ENCODE measurements at regions not wholly inside any gene's neighbourhood (a gene's known extent, or its start where the extent isn't known, plus 50 kb on each side); places are given as distances from the start of the nearest gene placed in this dataset.

DNA sequence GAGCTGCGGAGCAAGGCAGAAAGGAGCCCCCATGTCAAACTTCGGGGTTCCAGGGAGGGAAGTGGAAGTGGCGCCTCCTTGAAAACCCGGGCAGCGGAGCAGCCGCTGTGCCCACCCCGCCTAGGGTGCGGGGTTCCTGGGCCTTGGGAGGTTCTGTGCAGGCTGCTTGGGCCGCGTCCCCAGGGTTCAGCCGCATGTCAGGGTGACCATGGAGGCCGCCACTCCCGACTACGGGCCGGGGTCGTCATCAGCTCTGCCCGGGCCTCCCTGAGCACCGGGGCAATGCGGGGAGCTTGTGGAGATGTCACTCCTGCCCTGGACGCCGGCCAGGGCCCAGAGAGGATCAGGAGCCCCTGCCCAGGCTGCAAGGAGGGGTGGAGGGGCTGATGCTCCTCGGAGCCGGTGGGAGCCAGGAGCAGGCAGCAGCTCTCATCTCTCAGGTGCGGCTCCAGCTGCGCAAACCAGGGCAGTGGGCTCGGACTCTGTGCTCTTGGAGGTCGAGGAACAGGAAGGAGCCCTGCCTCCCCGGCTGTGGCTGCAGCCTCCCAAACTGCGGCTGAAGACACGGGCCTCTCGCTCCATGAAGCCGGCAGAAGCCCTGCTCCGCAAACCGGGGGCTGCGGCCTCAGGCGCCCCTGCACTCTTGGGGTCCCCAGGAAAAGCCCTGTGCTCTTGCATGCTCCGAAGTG is 1286.5 kb downstream of the TMEM121 start:
- ATAC-seq (ENCODE audit: poor library complexity) (no peak), DNase-seq (no peak)
- intact Hi-C loops (cut with DNase I), result no loop called here

DNA sequence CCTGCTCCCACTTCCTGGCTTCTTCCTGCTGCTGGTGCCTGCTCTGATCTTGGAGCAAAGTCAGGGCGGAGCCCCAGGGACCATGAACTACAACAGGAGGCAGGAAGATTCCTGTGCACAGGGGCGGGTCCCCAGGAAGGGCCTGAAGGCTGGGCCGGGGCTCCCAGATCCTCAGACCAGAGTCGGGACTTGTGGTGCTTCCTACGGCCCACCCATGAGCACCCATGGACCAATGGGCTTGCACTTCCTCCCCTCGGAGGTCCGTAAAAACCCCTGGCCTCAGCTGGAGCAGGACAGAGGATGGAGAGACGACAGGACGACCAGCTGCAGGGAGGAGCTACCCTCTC is 1287.1 kb downstream of the TMEM121 start:
- intact Hi-C loops (cut with DNase I), result no loop called here
- no peak for ATAC-seq (ENCODE audit: poor library complexity)
- no peak for DNase-seq

DNA sequence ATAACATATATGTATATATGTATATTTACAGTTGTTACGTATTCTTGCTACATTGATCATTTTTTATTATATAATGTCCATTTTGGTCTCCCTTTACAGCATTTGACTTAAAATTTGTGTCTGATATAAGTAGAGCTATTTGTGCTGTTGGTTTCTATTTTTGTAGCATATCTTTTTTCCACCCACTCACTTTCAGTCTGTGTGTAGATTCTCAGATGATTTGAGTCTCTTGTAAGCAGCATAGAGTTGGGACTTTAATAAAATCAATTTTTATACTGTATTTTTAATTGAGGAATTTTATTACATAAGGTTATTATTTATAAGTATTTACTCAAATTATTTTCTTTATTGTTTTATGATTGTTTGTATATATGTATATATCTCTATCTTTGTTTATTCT is 1293.7 kb downstream of the TMEM121 start:
- no peak for DNase-seq
- ATAC-seq (ENCODE audit: poor library complexity), result no peak
- intact Hi-C loops (cut with DNase I), result no loop called here

DNA sequence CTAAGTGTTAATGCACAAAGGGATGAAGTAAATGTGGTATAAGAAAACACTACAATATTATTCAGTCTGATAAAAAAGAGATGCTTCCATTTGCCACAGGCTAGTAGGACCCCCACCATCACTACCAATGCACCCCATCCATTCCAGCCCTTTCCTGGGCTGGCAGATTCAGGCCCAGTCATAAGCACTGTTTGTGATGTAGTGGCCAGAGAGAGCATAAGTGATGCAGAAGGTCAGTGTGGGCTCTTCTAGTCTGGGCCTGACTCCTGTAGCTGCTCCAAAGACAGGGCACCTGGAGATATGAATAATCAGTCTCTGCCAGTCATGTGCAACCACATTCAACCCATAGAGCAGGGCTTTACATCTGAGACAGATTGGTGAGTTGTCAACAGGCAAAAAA is 1294.7 kb downstream of the TMEM121 start:
- intact Hi-C loops (cut with DNase I), result no loop called here
- ATAC-seq (ENCODE audit: poor library complexity) (no peak), DNase-seq (no peak)

DNA sequence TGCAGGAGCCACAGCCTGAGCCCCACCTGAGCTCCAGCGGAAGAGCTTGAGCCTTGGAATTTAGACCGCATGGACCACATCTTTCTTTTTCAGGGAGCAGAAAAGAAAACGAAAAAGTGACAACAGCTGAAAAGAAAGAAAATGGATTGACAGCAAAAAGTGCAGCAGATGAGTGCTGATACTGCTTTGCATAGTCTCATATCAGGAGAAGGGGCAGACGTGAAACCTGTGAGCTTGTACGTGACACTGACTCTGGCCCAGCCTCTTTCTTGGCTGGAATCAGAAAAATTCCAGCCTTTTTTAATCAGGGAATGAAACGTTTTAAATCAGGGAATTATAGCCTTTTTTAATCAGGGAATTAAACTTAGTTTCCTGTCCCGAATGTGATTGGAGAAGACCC is 1296.5 kb downstream of the TMEM121 start:
- intact Hi-C loops (cut with DNase I), result no loop called here
- DNase-seq, result no peak
- no peak for ATAC-seq (ENCODE audit: poor library complexity)

DNA sequence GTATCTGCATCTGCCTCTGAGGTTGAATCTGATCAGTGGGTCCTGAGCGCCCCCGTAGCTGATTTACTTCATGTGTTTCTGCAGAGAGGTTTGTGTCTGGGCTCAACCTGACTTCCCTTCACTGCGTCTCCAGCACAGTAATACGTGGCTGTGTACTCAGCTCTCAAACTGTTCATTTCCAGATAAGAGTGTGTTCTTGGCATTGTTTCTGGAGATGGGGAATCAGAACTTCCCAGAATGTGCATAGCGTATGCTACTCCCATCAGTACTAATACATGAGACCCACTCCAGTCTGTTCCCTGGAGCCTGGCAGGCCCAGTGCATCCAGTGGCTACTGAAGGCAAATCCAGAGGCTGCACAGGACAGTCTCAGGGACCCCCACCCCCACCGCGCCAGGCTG is 1297.2 kb downstream of the TMEM121 start:
- ATAC-seq (ENCODE audit: poor library complexity) (no peak), DNase-seq (no peak)
- intact Hi-C loops (cut with DNase I), result no loop called here

DNA sequence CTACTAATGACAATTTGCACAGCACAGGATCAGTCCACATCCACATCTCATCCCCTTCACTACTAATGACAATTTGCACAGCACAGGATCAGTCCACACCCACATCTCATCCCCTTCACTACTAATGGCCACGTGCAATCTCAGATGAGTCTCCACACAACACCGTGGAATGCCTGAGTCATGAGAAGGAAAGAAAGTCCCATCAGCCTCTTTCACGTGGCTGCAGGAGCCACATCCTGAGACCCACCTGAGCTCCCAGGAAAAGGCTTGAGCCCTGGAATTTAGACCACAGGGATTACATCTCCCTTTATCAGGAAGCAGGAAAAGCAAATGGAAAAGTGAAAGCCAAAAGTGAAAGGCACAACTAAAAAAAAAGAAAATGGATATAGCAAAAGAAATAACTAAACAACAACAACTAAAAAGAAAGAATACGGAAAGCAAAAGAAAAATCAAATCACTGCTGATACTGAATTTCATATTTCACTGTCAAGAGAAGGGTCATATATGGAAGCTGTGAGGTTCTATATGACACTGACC is 1300.5 kb downstream of the TMEM121 start:
- intact Hi-C loops (cut with DNase I), result no loop called here
- no peak for DNase-seq

DNA sequence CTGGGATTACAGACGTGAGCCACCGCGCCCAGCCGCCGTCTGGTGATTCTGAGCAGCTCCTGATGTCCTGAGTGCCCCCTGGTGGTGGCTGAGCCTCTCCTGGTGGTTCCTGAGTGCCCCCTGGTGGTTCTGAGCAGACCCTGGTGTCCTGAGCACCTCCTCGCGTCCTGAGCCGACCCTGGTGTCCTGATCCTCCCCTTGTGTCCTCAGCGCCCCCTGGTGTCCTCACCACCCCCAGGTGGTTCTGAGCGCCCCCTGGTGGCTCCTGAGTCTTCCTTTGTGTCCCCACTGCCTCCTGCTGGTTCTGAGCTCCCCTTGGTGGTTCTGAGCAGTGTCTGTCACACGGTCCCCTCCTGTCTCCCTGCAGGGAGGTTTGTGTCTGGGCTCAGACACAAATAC is 1304.9 kb downstream of the TMEM121 start:
- intact Hi-C loops (cut with DNase I), result no loop called here
- ATAC-seq (ENCODE audit: poor library complexity), result no peak
- DNase-seq, result peak; percentile 50

More for the DNA sequence above, 1300.5 kb downstream of the TMEM121 start:
- ATAC-seq (ENCODE audit: poor library complexity), result no peak

DNA sequence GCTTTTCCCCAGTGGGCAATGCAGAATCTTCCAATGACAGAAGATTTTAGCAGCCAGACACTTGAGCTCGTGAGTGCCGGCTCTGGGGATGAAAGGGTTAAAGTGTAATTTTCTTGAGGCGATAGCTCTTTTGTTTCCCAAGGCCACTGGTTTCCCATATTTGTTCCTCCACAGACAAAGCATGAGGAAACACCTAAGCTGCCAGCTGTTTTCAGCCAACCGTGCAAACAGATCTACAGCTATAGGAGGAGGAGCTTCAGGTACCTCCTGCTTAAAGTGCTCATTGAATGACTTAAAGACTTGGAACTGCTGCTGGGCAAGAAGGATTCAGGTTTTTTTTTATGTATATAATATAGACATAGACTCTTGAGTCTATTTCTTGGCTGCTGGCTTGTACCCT is 1311.5 kb downstream of the TMEM121 start:
- ATAC-seq (ENCODE audit: poor library complexity) (no peak), DNase-seq (no peak)
- intact Hi-C loops (cut with DNase I), result no loop called here

DNA sequence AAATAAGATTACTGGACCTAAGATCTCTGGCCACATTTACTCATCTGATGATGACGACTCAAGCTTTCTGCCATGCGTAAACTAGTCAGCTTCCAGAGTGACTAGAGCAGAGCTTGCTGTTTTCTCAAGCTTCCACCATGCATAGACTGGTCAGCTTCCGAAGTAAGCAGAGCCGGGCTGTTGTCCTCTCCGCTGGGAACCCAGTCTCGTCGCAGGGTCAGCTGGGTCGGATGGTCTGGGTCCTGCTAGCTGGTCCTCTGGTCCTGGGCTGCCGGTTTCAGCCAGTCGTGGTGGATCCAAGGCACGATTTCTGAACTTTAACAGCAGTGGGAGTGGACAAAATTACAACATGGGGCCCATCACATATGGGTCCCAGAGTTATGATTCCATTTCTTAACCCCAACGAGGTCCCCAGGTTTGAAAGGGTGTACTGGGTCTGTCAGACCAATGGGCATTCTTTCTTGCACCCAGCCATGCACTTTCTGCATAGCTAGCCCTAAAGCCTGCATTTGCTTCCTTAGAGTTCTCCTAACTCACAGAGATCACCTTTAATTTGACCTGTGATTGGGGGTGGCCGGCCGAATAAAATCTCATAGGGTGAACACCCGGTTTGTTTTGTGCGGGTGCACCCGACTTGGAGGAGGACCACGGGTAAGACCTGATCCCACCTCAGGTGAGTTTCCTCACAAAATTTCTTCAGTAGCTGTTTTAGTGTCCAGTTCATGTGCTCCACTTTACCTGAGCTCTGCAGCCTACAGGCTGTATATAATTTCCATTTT is 1312.8 kb downstream of the TMEM121 start:
- intact Hi-C loops (cut with DNase I), result no loop called here
- no peak for DNase-seq
- no peak for ATAC-seq (ENCODE audit: poor library complexity)

DNA sequence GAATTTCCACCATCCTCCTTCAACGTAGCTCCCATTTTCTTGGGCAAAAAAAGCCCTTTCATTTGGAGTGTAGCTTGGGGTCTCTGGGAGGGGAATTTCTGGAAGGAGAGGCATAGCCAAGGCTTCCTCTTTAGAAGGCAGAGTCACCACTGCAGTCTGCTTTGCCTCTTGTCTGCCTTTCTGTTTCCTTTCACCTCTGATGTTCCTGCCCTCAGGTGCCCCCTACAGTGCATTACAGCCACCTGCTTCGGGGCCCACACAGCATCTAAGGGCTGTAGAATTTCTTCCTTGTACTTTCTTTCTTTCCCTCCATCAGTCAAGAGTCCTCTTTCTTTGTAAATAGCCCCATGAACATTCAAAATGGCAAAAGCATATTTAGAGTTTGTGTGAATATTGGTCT is 1313.9 kb downstream of the TMEM121 start:
- intact Hi-C loops (cut with DNase I), result no loop called here
- no peak for ATAC-seq (ENCODE audit: poor library complexity)

DNA sequence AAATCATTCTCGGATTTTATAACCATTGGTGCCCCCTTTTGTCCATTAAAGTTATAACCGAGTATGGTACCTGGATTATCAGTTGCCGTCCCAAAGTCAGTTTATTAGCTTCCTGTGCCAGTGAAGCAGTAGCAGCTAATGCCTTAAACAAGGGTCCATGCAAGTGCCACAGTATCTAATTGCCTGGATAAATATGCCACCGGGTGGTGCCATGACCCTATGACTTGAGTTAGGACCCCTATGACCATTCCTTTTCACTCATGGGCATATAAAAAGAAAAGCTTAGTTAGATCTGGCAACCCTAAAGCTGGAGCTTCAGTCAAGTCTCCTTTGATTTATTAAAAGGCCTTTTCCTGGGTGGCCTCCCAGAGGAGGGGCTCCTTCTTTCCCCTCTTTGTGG is 1314.6 kb downstream of the TMEM121 start:
- intact Hi-C loops (cut with DNase I), result no loop called here
- DNase-seq (no peak), ATAC-seq (ENCODE audit: poor library complexity) (no peak)

More for the DNA sequence above, 1313.9 kb downstream of the TMEM121 start:
- DNase-seq, result no peak

DNA sequence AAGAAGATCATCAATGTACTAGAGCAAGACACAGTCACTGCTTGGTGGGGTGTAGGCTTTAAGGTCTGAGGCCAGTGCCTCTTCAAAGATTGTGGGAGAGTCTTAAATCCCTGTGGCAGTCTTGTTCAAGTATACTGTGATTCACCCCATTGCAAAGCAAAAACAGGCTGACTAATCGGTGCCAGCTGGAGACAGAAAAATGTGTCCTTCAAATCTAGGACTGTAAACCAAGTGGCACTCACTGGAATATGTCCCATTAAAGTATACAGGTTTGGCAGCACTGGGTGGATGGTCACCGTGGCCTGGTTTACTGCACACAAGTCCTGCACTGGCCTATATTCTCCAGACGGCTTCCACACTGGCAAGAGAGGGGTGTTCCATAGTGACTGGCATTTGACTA is 1315.3 kb downstream of the TMEM121 start:
- intact Hi-C loops (cut with DNase I), result no loop called here
- ATAC-seq (ENCODE audit: poor library complexity) (no peak), DNase-seq (no peak)

DNA sequence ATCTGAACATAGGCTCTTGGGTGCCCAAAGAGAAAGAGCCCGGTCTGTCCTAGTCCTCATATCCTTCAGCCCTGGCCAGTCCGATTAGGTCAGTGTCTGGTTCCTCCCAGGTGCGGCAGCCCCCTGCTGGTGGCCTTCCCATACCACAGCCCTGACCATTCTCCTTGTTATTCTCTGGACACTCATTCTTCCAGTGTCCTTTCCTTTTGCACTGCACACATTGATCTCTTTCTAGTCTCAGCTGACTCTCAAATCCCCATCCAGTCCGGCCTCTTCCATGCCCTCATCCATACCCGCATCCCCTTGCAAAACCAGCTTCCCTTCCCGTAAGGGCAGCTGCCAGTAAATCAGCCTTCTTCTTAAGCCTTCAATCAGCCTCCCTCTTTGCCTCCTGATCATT is 1316.3 kb downstream of the TMEM121 start:
- ATAC-seq (ENCODE audit: poor library complexity), result no peak
- intact Hi-C loops (cut with DNase I), result no loop called here

DNA sequence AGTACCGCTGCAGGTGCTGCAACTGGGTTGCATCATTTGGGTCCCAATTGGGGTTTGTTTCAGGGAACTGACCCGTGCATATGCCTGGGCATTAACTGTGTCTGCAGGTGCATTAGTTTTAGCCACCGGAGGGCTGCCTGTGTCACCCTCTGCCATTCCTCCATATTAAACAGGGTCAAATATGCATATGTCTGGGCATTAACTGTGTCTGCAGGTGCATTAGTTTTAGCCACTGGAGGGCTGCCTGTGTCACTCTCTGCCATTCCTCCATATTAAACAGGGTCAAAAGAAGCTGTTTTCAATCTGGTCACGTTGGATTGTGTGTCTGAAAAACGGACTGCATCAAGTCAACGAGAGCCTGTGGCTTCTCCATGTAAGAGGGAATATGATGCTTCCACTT is 1317.0 kb downstream of the TMEM121 start:
- no peak for ATAC-seq (ENCODE audit: poor library complexity)
- intact Hi-C loops (cut with DNase I), result no loop called here

More for the DNA sequence above, 1316.3 kb downstream of the TMEM121 start:
- no peak for DNase-seq

DNA sequence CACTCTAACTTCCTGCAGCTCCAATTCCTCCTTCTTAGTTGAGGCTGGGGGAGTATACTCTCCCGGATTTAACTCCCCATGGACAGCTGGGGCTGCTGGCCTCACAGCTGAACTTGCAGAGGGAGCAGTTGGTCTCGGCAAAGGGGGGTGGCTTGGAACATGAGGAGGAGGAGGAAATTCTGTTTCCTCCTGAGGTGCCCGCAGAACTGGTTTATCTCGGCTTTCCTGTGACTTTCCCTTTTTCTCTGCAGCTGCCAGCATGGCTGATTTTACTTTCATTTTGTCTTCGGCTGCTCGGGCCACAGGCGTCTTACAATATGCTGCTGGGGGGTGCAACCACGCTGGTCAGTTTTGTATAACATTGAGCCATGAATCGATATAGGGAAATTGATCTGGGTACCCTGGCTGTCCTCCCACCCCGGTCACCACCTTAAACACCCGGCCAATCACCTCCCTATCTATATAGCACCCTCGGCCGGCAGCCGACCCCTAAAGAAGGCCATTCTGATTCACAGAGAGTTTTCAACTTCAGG is 1317.6 kb downstream of the TMEM121 start:
- DNase-seq, result peak; percentile 42
- intact Hi-C loops (cut with DNase I), result no loop called here
- ATAC-seq (ENCODE audit: poor library complexity), result peak; percentile 40

More for the DNA sequence above, 1317.0 kb downstream of the TMEM121 start:
- no peak for DNase-seq

DNA sequence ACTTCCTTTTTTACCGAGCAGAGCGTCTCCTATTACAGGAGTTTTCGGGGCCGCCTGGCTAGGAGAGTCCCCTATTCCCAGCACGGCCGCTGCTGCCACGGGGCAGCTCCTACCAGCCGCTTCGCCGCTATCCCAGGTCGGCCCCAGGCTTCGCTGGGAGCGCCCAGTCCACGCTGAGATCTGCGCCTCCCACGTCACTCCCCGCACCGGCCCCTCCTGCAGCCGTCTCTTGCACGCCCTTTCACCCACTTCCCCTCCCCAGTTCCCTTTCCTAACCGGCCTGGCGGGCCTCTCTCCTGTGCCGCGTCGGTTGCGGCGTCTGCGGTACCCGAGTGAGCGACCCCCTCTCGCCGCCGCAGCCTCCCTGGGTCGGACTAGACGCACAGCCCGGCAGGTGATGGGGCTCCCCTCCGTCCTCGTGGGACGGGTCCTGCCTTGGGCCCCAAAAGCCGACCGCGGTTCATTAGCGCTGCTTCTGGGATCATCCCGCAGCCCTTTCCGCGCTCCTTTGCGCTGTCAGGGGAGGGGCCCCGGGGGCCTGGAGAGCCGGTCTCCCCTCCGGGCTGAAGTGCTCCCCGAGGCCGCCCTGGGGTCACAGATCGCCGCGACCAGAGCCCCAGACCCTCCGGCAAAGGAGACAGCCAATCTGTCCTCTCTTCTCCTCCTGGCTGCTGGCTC is 1318.4 kb downstream of the TMEM121 start:
- DNase-seq, result peak; percentile 86
- peak; percentile 87 for ATAC-seq (ENCODE audit: poor library complexity)
- intact Hi-C loops (cut with DNase I), result no loop called here

DNA sequence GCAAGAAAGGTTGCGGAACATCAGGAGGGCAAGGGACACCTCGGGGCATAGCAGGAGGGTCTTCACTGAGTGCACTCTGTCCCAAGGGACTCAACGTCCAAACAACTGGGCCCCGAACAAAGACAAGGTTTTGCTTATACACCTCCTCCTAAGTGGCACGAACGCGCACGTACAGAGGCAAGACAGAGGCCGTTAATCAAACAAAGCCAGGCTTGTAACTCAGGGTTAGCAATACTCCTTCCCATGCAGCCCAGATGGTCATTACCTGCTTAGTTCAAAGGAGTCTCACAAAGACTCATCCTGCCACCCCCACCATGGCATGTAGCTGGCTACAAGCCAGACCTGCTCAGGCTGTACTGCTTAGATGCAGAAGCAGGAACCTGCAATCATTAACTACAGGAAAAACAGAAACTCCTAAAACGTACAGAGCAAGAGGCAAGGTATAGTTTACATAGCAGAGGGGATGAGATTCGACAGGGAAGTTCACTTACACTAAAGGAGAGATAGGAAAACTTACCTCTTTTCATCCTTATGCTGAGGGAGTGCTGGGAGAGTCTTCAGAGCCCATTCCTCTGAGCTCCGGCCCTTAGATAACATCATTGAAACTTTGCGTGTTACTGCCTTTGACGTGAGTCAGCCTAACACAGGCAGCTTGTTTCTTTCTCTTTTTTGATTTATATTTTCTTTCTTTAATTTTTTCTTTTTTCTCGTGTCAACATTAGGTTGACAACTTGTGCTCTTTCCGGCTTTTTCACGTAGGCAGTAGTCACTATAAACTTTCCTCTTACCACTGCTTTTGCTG is 1319.1 kb downstream of the TMEM121 start:
- no peak for DNase-seq
- intact Hi-C loops (cut with DNase I), result no loop called here
- ATAC-seq (ENCODE audit: poor library complexity), result peak; percentile 23

DNA sequence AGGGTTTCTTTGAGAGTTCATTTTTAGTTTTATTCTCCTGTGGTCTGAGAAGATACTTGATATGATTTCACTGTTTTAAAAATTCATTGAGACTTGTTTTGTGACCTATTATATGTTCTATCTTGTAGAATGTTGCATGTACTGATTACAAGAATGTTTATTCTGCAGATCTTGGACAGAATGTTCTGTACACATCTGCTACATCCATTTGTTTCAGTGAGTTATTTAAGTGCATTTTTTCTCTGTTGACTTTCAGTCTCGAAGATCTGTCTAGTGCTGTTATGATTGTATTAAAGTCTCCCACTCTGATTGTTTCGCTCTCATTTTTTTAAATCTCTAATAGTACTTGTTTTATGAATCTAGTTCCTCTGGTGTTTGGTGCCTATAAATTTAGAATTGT is 1319.8 kb downstream of the TMEM121 start:
- intact Hi-C loops (cut with DNase I), result no loop called here
- DNase-seq (no peak), ATAC-seq (ENCODE audit: poor library complexity) (peak; percentile 48)

Measured in Right ventricle myocardium superior (tissue), 1 donor.